Body of pancreas (tissue), 4 donors: ENCODE measurements at regions not wholly inside any gene's neighbourhood (a gene's known extent, or its start where the extent isn't known, plus 50 kb on each side); places are given as distances from the start of the nearest gene placed in this dataset.

ENCODE experiments used
- POLR2A ChIP-seq, 3 donors: fragments of 450-650 bp; IDR thresholded peaks; one replicate each; pipeline ENCODE4 v1.6.1; 2016; ENCODE audit warnings: antibody characterized with exemption in 3 of 3, mild to moderate bottlenecking in 2 of 3
- TF ChIP-seq, protein P1 (sequence below), 7 experiments: fragments of 450-650 bp in 4 of 7; fragments of 200-600 bp in 3 of 7; sonication (generic) in 3 of 7; IDR thresholded peaks; one replicate each; pipeline ENCODE4 v1.5.1; 2016 to 2019; ENCODE audit warnings: antibody characterized with exemption in 7 of 7

DNA sequence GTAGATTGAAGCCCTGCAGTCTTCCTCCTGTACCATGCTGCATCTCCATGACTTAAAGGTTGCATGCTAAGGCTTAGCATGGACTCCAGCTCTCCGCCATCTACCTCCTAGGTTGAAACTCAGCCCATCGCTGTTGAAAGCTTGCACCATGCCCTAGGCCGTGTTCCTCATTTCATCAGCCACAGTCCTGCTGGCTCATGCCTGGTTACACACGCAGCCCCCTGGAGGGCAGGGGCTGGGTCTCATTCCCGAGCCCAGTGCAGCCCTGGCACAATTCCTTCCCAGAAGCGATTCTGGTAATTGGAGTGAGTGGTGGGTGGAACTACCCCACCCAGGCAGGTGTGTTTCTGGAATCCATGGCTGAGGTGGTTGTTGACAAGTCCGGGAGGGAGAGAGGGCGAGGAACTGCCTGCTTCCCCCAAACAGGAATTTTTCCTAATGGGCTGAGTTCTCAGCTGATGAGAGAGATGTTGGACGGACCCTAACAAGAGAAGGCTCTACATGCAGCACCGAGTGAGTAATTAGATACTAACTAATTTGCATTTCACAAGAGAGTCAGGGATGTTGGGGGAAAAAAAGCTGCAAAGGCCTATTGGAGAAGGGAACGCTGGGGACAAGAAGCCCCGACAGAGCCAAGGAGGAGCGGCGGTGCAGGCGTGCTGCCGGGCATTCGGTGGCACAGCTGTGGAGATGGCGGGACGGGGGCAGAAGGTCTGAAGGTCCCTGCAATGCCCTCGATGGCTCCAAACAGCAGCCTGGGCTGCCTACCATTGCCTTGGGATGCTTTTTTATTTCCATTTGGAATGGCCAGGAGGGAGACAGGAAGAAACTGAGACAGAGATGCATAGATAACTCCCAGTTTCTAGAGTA, 92.3 kb upstream of the TLE3 start:
- no peak for TF ChIP-seq POLR2A (IDR thresholded peaks at IDR 0.05)
- TF ChIP-seq, protein P1, sequence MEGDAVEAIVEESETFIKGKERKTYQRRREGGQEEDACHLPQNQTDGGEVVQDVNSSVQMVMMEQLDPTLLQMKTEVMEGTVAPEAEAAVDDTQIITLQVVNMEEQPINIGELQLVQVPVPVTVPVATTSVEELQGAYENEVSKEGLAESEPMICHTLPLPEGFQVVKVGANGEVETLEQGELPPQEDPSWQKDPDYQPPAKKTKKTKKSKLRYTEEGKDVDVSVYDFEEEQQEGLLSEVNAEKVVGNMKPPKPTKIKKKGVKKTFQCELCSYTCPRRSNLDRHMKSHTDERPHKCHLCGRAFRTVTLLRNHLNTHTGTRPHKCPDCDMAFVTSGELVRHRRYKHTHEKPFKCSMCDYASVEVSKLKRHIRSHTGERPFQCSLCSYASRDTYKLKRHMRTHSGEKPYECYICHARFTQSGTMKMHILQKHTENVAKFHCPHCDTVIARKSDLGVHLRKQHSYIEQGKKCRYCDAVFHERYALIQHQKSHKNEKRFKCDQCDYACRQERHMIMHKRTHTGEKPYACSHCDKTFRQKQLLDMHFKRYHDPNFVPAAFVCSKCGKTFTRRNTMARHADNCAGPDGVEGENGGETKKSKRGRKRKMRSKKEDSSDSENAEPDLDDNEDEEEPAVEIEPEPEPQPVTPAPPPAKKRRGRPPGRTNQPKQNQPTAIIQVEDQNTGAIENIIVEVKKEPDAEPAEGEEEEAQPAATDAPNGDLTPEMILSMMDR (IDR thresholded peaks at IDR 0.05), result no peak
